GM10266 (cell line): ENCODE measurements at regions not wholly inside any gene's neighbourhood (a gene's known extent, or its start where the extent isn't known, plus 50 kb on each side); places are given as distances from the start of the nearest gene placed in this dataset.

Experiments
- DNase-seq: peaks from one replicate; pipeline ENCODE4 v3.0.0; 2012; ENCODE audit errors: extremely low spot score
- TF ChIP-seq, protein P1 (sequence below): IDR thresholded peaks from 2 replicates; pipeline ENCODE4 v1.5.1; 2012; ENCODE audit warnings: mild to moderate bottlenecking, low read depth; ENCODE audit not compliant: control insufficient read depth, insufficient read depth; ENCODE audit errors: missing control alignments

DNA sequence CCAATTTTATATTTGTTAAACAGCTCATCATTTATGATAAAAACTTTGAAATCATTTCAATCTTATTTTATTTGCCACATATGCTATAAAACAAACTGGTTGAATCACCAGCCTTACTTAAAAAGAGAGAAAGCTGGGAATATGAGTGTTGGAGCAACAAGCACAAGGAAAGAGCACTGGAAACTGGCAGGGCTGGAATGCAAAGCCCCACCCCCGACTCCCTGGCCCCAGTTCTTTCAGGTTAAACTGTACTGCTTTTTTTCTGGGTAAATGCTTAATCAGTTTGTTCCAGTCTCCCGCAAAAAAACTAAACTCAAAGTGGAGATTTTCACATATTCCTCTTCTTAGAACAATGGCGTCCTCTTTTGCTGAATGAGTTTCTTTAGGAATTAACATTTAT, 433.8 kb upstream of the NOX3 start:
- TF ChIP-seq, protein P1, sequence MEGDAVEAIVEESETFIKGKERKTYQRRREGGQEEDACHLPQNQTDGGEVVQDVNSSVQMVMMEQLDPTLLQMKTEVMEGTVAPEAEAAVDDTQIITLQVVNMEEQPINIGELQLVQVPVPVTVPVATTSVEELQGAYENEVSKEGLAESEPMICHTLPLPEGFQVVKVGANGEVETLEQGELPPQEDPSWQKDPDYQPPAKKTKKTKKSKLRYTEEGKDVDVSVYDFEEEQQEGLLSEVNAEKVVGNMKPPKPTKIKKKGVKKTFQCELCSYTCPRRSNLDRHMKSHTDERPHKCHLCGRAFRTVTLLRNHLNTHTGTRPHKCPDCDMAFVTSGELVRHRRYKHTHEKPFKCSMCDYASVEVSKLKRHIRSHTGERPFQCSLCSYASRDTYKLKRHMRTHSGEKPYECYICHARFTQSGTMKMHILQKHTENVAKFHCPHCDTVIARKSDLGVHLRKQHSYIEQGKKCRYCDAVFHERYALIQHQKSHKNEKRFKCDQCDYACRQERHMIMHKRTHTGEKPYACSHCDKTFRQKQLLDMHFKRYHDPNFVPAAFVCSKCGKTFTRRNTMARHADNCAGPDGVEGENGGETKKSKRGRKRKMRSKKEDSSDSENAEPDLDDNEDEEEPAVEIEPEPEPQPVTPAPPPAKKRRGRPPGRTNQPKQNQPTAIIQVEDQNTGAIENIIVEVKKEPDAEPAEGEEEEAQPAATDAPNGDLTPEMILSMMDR = no peak
- no peak for DNase-seq

GRCh38 chr6:155887421-155887820, 431.8 kb upstream of the NOX3 start:
- no peak for DNase-seq
- TF ChIP-seq, protein P1 = no peak

GRCh38 chr6:155883741-155884140, 428.1 kb upstream of the NOX3 start:
- TF ChIP-seq, protein P1 = no peak
- no peak for DNase-seq

DNA sequence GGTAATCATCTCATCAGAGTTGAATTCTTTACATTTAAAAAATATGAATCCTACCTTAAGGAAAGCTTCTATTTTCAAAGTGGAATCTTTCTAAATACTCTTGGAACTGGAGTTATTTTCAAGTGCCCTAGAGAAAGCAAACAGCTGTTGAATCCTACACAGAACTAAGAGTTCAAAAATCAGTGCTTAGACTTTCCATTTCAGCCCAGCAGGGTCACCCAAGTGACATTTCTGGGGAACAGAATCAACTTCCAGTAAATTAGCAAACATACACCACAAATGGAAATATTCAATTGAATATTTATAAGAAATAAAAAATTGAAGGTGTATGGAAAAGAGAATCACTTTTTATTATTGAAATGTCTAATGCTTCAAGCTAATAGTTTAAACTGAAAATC, 427.7 kb upstream of the NOX3 start:
- DNase-seq = no peak
- TF ChIP-seq, protein P1 = no peak

DNA sequence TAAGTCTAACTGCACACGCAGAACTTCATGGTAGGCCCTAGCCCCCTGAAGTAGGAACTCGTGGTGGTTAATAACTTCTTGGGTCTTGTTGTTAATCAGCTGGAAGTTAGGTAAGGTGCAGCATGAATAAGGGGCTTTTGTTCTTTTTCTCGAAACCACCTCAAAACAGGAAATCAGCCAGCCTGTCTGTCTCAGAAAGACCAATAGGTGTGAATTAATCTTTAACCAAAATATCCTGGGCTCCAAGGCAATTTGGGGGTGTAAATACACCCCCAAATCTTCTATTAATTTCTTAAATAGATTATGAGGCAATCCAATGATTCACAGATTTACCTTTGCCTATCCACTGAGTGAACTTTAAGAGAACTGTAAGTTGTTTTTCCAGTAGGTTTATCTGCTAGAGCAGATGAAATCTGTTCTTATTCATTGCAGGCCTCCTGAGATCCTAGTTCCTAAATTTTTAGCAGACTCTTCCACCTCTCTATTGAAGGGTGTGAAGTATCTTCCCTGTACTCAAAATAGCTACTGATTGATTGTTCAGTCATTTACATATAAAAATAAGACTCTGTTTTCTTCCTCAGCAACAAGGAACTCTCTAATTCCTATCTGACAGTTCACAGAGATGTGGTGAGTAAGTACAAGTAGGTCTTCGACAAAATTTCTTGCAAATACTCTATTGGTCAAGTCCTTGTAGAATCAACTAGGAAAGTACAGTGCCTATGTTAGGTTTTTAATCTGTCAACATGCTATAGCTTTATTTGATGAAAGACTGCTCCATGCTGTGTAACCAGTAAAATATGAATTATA, 427.1 kb upstream of the NOX3 start:
- DNase-seq = no peak
- TF ChIP-seq, protein P1 = no peak

DNA sequence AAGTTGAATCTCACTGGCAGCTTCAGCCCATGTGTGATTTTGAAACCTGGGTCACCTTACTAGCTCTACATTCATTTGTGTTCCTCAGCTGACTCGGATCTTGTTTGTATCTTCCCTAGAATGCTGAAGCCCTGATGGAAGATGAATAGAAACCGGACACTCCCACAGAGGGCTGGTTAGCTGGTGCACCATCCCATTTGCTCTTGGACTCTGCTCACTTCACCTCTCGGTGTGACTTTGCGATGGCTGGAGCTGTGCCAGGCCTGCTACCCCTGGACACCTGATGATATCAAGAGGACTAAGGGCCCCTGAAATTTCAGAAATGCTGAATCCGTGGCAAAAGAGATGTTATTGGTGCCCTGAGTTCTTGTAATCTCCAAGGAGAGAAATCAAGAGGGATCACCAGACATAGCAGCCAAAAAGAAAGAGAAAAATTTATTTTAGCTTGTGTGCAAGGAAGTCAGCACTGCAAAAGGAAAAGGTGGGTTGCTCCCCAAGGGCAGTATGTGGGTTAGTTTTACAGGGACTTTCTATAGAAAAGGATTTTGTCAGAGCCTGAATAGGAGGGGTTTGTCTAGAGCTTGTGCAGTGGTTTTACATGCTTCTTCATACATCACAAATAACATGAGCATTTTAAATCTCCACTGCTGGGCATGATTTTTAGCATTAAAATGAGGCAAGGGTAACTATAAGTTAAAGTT, 426.3 kb upstream of the NOX3 start:
- TF ChIP-seq, protein P1 = no peak
- DNase-seq = no peak

- TF ChIP-seq, protein P1 = no peak
- DNase-seq = no peak
Observed at GRCh38 chr6:155880900-155881299, 425.3 kb upstream of the NOX3 start.
